H9 (cell line): ENCODE measurements at regions not wholly inside any gene's neighbourhood (a gene's known extent, or its start where the extent isn't known, plus 50 kb on each side); places are given as distances from the start of the nearest gene placed in this dataset.

ENCODE experiments used
- DNase-seq: peaks from one replicate; pipeline ENCODE4 v3.0.0-alpha.2; 2017
- H2AFZ ChIP-seq: one replicate; pipeline ENCODE4 v1.6.1; 2013; ENCODE audit warnings: mild to moderate bottlenecking, low read length, control low read depth, moderate library complexity
- H2AK5ac ChIP-seq: 2 replicates; pipeline ENCODE4 v1.6.1; 2013; ENCODE audit warnings: low read length, control low read depth, mixed read lengths; ENCODE audit not compliant: insufficient read length
- H2BK120ac ChIP-seq: one replicate; pipeline ENCODE4 v1.6.1; 2013; ENCODE audit warnings: low read depth, mild to moderate bottlenecking, low read length, control low read depth, inconsistent platforms; ENCODE audit not compliant: poor library complexity, severe bottlenecking
- H2BK12ac ChIP-seq: 2 replicates; pipeline ENCODE4 v1.6.1; 2013; ENCODE audit warnings: low read length, control low read depth, mixed read lengths, low read depth; ENCODE audit not compliant: insufficient read length
- H2BK15ac ChIP-seq: 2 replicates; pipeline ENCODE4 v1.6.1; 2013; ENCODE audit warnings: low read depth, low read length, control low read depth
- H2BK20ac ChIP-seq: one replicate; pipeline ENCODE4 v1.6.1; 2013; ENCODE audit warnings: low read depth, mild to moderate bottlenecking, low read length, control low read depth, inconsistent platforms; ENCODE audit not compliant: poor library complexity, severe bottlenecking
- H2BK5ac ChIP-seq: 2 replicates; pipeline ENCODE4 v1.6.1; 2013; ENCODE audit warnings: low read length, control low read depth, mixed read lengths; ENCODE audit not compliant: insufficient read length
- H3K14ac ChIP-seq: 2 replicates; pipeline ENCODE4 v1.6.1; 2013; ENCODE audit warnings: low read length, control low read depth; ENCODE audit not compliant: insufficient read depth
- H3K18ac ChIP-seq: 2 replicates; pipeline ENCODE4 v1.6.1; 2013; ENCODE audit warnings: low read depth, mild to moderate bottlenecking, mixed read lengths, low read length, control low read depth; ENCODE audit not compliant: insufficient read length
- H3K23ac ChIP-seq: 2 replicates; pipeline ENCODE4 v1.6.1; 2013; ENCODE audit warnings: low read length, control low read depth, mixed read lengths, low read depth; ENCODE audit not compliant: insufficient read length
- H3K23me2 ChIP-seq: 2 replicates; pipeline ENCODE4 v1.6.1; 2013; ENCODE audit warnings: low read depth, mild to moderate bottlenecking, mixed read lengths, low read length, control low read depth; ENCODE audit not compliant: insufficient read length, poor library complexity, severe bottlenecking
- H3K27ac ChIP-seq: 2 replicates; pipeline ENCODE4 v1.5.1; 2013; ENCODE audit warnings: low read length, control low read depth, mixed read lengths, low read depth; ENCODE audit not compliant: insufficient read length
- H3K27me3 ChIP-seq: 2 replicates; pipeline ENCODE4 v1.6.1; 2013; ENCODE audit warnings: low read length, control low read depth, inconsistent platforms; ENCODE audit not compliant: insufficient read depth
- H3K4ac ChIP-seq: 2 replicates; pipeline ENCODE4 v1.6.1; 2013; ENCODE audit warnings: low read depth, mild to moderate bottlenecking, control low read depth, inconsistent platforms, low read length, moderate library complexity
- H3K4me1 ChIP-seq: 2 replicates; pipeline ENCODE4 v1.6.1; 2013; ENCODE audit warnings: low read length, control low read depth, inconsistent platforms; ENCODE audit not compliant: insufficient read depth
- H3K4me2 ChIP-seq: 2 replicates; pipeline ENCODE4 v1.6.1; 2013; ENCODE audit warnings: low read length, control low read depth, mixed read lengths; ENCODE audit not compliant: insufficient read length, insufficient read depth
- H3K56ac ChIP-seq: 2 replicates; pipeline ENCODE4 v1.6.1; 2013; ENCODE audit warnings: low read depth, mild to moderate bottlenecking, mixed read lengths, low read length, control low read depth; ENCODE audit not compliant: insufficient read length
- H3K79me1 ChIP-seq: 2 replicates; pipeline ENCODE4 v1.6.1; 2013; ENCODE audit warnings: low read depth, mild to moderate bottlenecking, moderate library complexity, low read length, control low read depth, inconsistent platforms; ENCODE audit not compliant: insufficient read depth, poor library complexity, severe bottlenecking
- H3K79me2 ChIP-seq: 2 replicates; pipeline ENCODE4 v1.6.1; 2013; ENCODE audit warnings: low read length, control low read depth, inconsistent platforms; ENCODE audit not compliant: insufficient read depth
- H3K9ac ChIP-seq: 2 replicates; pipeline ENCODE4 v1.6.1; 2013; ENCODE audit warnings: low read length, control low read depth, mixed read lengths; ENCODE audit not compliant: insufficient read length; ENCODE audit errors: extremely low read depth
- H3K9me3 ChIP-seq: one replicate; pipeline ENCODE4 v1.6.1; 2013; ENCODE audit warnings: low read depth, low read length, inconsistent platforms; ENCODE audit not compliant: control insufficient read depth
- H3T11ph ChIP-seq: one replicate; pipeline ENCODE4 v1.6.1; 2013; ENCODE audit warnings: mild to moderate bottlenecking, low read length, control low read depth, inconsistent platforms
- H4K20me1 ChIP-seq: one replicate; pipeline ENCODE4 v1.6.1; 2013; ENCODE audit not compliant: control insufficient read depth, insufficient read length, insufficient read depth
- H4K5ac ChIP-seq: 2 replicates; pipeline ENCODE4 v1.6.1; 2013; ENCODE audit warnings: low read depth, mild to moderate bottlenecking, mixed read lengths, low read length, control low read depth; ENCODE audit not compliant: insufficient read length
- H4K8ac ChIP-seq: replicated peaks from 2 replicates; pipeline ENCODE4 v1.6.1; 2013; ENCODE audit warnings: low read length, control low read depth, mixed read lengths, low read depth; ENCODE audit not compliant: insufficient read length
- H4K91ac ChIP-seq: 2 replicates; pipeline ENCODE4 v1.6.1; 2013; ENCODE audit warnings: low read depth, mild to moderate bottlenecking, moderate library complexity, mixed read lengths, low read length, control low read depth; ENCODE audit not compliant: insufficient read length
- H3K27ac Mint-ChIP-seq, 3 experiments: 2 replicates in 2 of 3; 3 replicates in 1 of 3; pipeline ENCODE4 v1.8.0; 2020 to 2021; ENCODE audit warnings: mixed read lengths in 3 of 3, mild to moderate bottlenecking in 1 of 3, moderate library complexity in 1 of 3
- H3K27me3 Mint-ChIP-seq: 2 replicates; pipeline ENCODE4 v1.8.0; 2021; ENCODE audit warnings: low read depth, mild to moderate bottlenecking, moderate library complexity, mixed read lengths
- H3K36me3 Mint-ChIP-seq, 3 experiments: 2 replicates in 2 of 3; 3 replicates in 1 of 3; pipeline ENCODE4 v1.8.0; 2020 to 2021; ENCODE audit warnings: low read depth in 3 of 3, mixed read lengths in 3 of 3; ENCODE audit not compliant: insufficient read depth in 1 of 3
- H3K4me1 Mint-ChIP-seq, 2 experiments: 2 replicates each; pipeline ENCODE4 v1.8.0; 2020; ENCODE audit warnings: mixed read lengths in 2 of 2
- H3K4me3 Mint-ChIP-seq, 2 experiments: 2 replicates in 1 of 2; 3 replicates in 1 of 2; pipeline ENCODE4 v1.8.0; 2020 to 2021; ENCODE audit warnings: mild to moderate bottlenecking in 2 of 2, mixed read lengths in 2 of 2, moderate library complexity in 1 of 2
- H3K9me3 Mint-ChIP-seq, 2 experiments: 2 replicates in 1 of 2; 3 replicates in 1 of 2; pipeline ENCODE4 v1.8.0; 2020; ENCODE audit warnings: mild to moderate bottlenecking in 2 of 2, mixed read lengths in 2 of 2, moderate library complexity in 1 of 2
- CTCF ChIP-seq: fragments of 200-600 bp; sonication (generic); conservative IDR thresholded peaks from 3 replicates; pipeline ENCODE4 v1.8.0; 2021; ENCODE audit warnings: antibody characterized with exemption, mild to moderate bottlenecking
- WGBS: extraction: QIAGEN DNeasy Blood & Tissue Kit; methylation state at CpG from one replicate; pipeline ENCODE4 v1.1.7; 2013; ENCODE audit warnings: missing lambda C conversion rate, low lambda C conversion rate, mixed read lengths; ENCODE audit not compliant: insufficient read length; ENCODE audit errors: extremely low coverage; 5-methylcytosine and 5-hydroxymethylcytosine counted together

DNA sequence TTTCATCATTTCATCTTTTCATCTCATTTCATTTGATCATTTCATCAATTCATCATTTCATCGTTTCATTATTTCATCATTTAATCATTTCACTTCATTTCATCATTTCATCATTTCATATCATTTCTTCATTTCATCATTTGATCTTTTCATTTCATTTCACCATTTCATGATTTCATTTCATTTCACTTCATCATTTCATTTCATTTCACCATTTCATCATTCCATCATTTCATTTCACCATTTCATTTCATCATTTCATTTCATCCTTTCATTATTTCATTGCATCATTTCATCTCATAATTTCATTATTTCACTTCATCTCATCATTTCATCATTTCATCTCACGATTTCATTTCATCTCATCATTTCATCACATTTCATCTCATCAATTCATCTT, 127.8 kb downstream of the ANKRD30BL start:
- Histone ChIP-seq H3K14ac (no peak overlapping the region), H3K9me3 (no peaks in the 10 kb centered on the region), H2AK5ac (no peak overlapping the region), H3K18ac (no peak overlapping the region), H3K79me2 (no peaks in the 10 kb centered on the region), H4K5ac (no peak overlapping the region), H3T11ph (no peak overlapping the region), H2AFZ (no peak overlapping the region), H3K9ac (no peak overlapping the region), H2BK120ac (no peak overlapping the region), H3K79me1 (no peaks in the 10 kb centered on the region), H4K20me1 (no peaks in the 10 kb centered on the region), H3K4me1 (no peaks in the 10 kb centered on the region), H4K8ac (no peak overlapping the region), H3K27ac (no peak overlapping the region), H3K4me2 (no peak overlapping the region), H2BK15ac (no peak overlapping the region), H3K23me2 (peaks cover 4% of the 10 kb centered on the region), H2BK5ac (no peak overlapping the region), H2BK20ac (no peak overlapping the region), H3K23ac (no peak overlapping the region), H4K91ac (no peak overlapping the region), H3K56ac (no peak overlapping the region), H2BK12ac (no peak overlapping the region), H3K4ac (no peak overlapping the region), H3K27me3 (peaks cover 3% of the 10 kb centered on the region; the same call in 1 of the 2 replicates)
- WGBS: 100% methylated on average over 2 of the region's 2 CpGs
- DNase-seq: no peak
- TF ChIP-seq CTCF: no peak
- Mint-ChIP-seq H3K36me3 (no peaks in the 10 kb centered on the region), H3K27me3 (no peaks in the 10 kb centered on the region; the same call in 1 of the 2 replicates), H3K4me3 (no peak overlapping the region), H3K4me1 (peaks cover 3% of the 10 kb centered on the region in 2 experiments), H3K9me3 (no peaks in the 10 kb centered on the region), H3K27ac (no peak overlapping the region)
